GM19438 (cell line): ENCODE measurements at regions not wholly inside any gene's neighbourhood (a gene's known extent, or its start where the extent isn't known, plus 50 kb on each side); places are given as distances from the start of the nearest gene placed in this dataset.
A peak's percentile ranks its signal among the peaks of the same experiment; 100 is the strongest.

Source experiments
- ATAC-seq: cut with Tn5 transposase; IDR thresholded peaks from one replicate; pipeline ENCODE4 v1.9.1; 2021; ENCODE audit warnings: low read depth; ENCODE audit not compliant: unreplicated experiment

- no peak for ATAC-seq
These were observed 256.9 kb downstream of the GPATCH2 start for GRCh38 chr1:217373761-217374701.

- ATAC-seq = no peak
These were observed 258.6 kb downstream of the GPATCH2 start for GRCh38 chr1:217372049-217372970.

- ATAC-seq = no peak
These were observed 260.1 kb downstream of the GPATCH2 start for GRCh38 chr1:217370757-217371156.

- peak; percentile 3 for ATAC-seq
These were observed 260.8 kb downstream of the GPATCH2 start for GRCh38 chr1:217369996-217370551.

GRCh38 chr1:217369271-217369981 lies 261.5 kb downstream of the GPATCH2 start:
- ATAC-seq = peak; percentile 87

GRCh38 chr1:217364220-217364619 lies 266.7 kb downstream of the GPATCH2 start:
- no peak for ATAC-seq

- ATAC-seq = no peak
These were observed 267.6 kb downstream of the GPATCH2 start for GRCh38 chr1:217363319-217363718.

- ATAC-seq = no peak
These were observed 270.4 kb downstream of the GPATCH2 start for GRCh38 chr1:217360510-217360909.

- no peak for ATAC-seq
These were observed 276.0 kb downstream of the GPATCH2 start for GRCh38 chr1:217354895-217355294.

GRCh38 chr1:217348960-217349664 lies 281.8 kb downstream of the GPATCH2 start:
- no peak for ATAC-seq

- no peak for ATAC-seq
These were observed 286.2 kb downstream of the GPATCH2 start for GRCh38 chr1:217344712-217345111.

- no peak for ATAC-seq
These were observed 287.0 kb downstream of the GPATCH2 start for GRCh38 chr1:217343907-217344306.

GRCh38 chr1:217342105-217342504 lies 288.8 kb downstream of the GPATCH2 start:
- no peak for ATAC-seq

GRCh38 chr1:217336724-217337123 lies 294.2 kb downstream of the GPATCH2 start:
- no peak for ATAC-seq

GRCh38 chr1:217333939-217334338 lies 297.0 kb downstream of the GPATCH2 start:
- ATAC-seq = peak; percentile 91

GRCh38 chr1:217332431-217333065 lies 298.3 kb downstream of the GPATCH2 start:
- ATAC-seq = no peak

- no peak for ATAC-seq
These were observed 299.2 kb downstream of the GPATCH2 start for GRCh38 chr1:217331698-217332097.

GRCh38 chr1:217327901-217328300 lies 303.0 kb downstream of the GPATCH2 start:
- no peak for ATAC-seq

- ATAC-seq = peak; percentile 100
These were observed 308.1 kb downstream of the GPATCH2 start for GRCh38 chr1:217322834-217323233.
